Keratinocyte (primary cell): ENCODE measurements at regions not wholly inside any gene's neighbourhood (a gene's known extent, or its start where the extent isn't known, plus 50 kb on each side); places are given as distances from the start of the nearest gene placed in this dataset.

Source experiments
- DNase-seq: peaks from one replicate; pipeline ENCODE4 v3.0.0-alpha.2; 2011; ENCODE audit warnings: low read depth, missing footprints, low spot score
- FAIRE-seq: peaks from 2 replicates; lab custom pipeline; 2011; peaks lifted over from hg19 to GRCh38; lab: Jason Lieb, UNC
- H2AFZ ChIP-seq: 2 replicates; pipeline ENCODE4 v1.6.0; 2012; ENCODE audit warnings: low read length, control low read depth, inconsistent platforms; ENCODE audit not compliant: control insufficient read depth
- H3K27ac ChIP-seq: 2 replicates; pipeline ENCODE4 v1.5.1; 2011; ENCODE audit warnings: low read length; ENCODE audit not compliant: control insufficient read depth, insufficient read depth
- H3K27me3 ChIP-seq: 3 replicates; pipeline ENCODE4 v1.6.0; 2011; ENCODE audit warnings: low read length; ENCODE audit not compliant: control insufficient read depth, insufficient read depth; ENCODE audit errors: extremely low read depth
- H3K36me3 ChIP-seq, 2 experiments: 2 replicates in 1 of 2; 3 replicates in 1 of 2; pipeline ENCODE4 v1.5.1; 2011; ENCODE audit warnings: low read length in 2 of 2, mild to moderate bottlenecking in 1 of 2; ENCODE audit not compliant: control insufficient read depth in 2 of 2, insufficient read depth in 2 of 2; ENCODE audit errors: extremely low read depth in 1 of 2
- H3K4me1 ChIP-seq: 3 replicates; pipeline ENCODE4 v1.5.1; 2011; ENCODE audit warnings: low read length; ENCODE audit not compliant: control insufficient read depth, insufficient read depth; ENCODE audit errors: extremely low read depth
- H3K4me2 ChIP-seq: 3 replicates; pipeline ENCODE4 v1.6.0; 2011; ENCODE audit warnings: low read depth, low read length; ENCODE audit not compliant: control insufficient read depth, insufficient read depth; ENCODE audit errors: extremely low read depth
- H3K4me3 ChIP-seq, 3 experiments: fragments of 200-600 bp in 1 of 3; sonication (generic) in 1 of 3; 2 replicates in 2 of 3; 3 replicates in 1 of 3; pipeline ENCODE4 v1.5.1; 2011 to 2016; ENCODE audit warnings: low read length in 3 of 3, mild to moderate bottlenecking in 3 of 3, control low read depth in 2 of 3, inconsistent platforms in 1 of 3, low read depth in 1 of 3, mixed read lengths in 1 of 3, mixed run types in 1 of 3, moderate library complexity in 1 of 3; ENCODE audit not compliant: control insufficient read depth in 2 of 3, insufficient read depth in 2 of 3; ENCODE audit errors: extremely low read depth in 1 of 3
- H3K79me2 ChIP-seq: 2 replicates; pipeline ENCODE4 v1.6.0; 2012; ENCODE audit warnings: low read length; ENCODE audit not compliant: control insufficient read depth, insufficient read depth
- H3K9ac ChIP-seq: 3 replicates; pipeline ENCODE4 v1.6.0; 2011; ENCODE audit warnings: low read length; ENCODE audit not compliant: control insufficient read depth, insufficient read depth; ENCODE audit errors: extremely low read depth
- H3K9me1 ChIP-seq: 3 replicates; pipeline ENCODE4 v1.6.0; 2011; ENCODE audit warnings: low read length; ENCODE audit not compliant: control insufficient read depth, insufficient read depth; ENCODE audit errors: extremely low read depth
- H3K9me3 ChIP-seq: 2 replicates; pipeline ENCODE4 v1.5.1; 2012; ENCODE audit warnings: low read depth, low read length; ENCODE audit not compliant: control insufficient read depth
- H4K20me1 ChIP-seq: 3 replicates; pipeline ENCODE4 v1.6.0; 2011; ENCODE audit warnings: low read length; ENCODE audit not compliant: control insufficient read depth, insufficient read depth; ENCODE audit errors: extremely low read depth
- EZH2 ChIP-seq: IDR thresholded peaks from one replicate; pipeline ENCODE4 v1.6.1; 2012; ENCODE audit warnings: inconsistent platforms, mild to moderate bottlenecking, low read length, moderate library complexity
- dilution Hi-C: fragments of 300-500 bp; cut with MboI; formaldehyde crosslinking; loops from one replicate; pipeline ENCODE4 v1.7.0; 2020; ENCODE audit warnings: low sequenced_read_pairs; ENCODE audit not compliant: extremely low pct_ligation_motif_present
- TF ChIP-seq, protein P1 (sequence below), 3 experiments: IDR thresholded peaks in 1 of 3; conservative IDR thresholded peaks in 1 of 3; optimal IDR thresholded peaks in 1 of 3; 2 replicates in 2 of 3; 3 replicates in 1 of 3; pipeline versions ENCODE3 to v1.5.1; 2011; ENCODE audit warnings: low read length in 3 of 3, mild to moderate bottlenecking in 3 of 3, moderate library complexity in 2 of 3, control low read depth in 1 of 3, inconsistent platforms in 1 of 3; ENCODE audit not compliant: insufficient read depth in 2 of 3; ENCODE audit errors: extremely low read depth in 1 of 3

DNA sequence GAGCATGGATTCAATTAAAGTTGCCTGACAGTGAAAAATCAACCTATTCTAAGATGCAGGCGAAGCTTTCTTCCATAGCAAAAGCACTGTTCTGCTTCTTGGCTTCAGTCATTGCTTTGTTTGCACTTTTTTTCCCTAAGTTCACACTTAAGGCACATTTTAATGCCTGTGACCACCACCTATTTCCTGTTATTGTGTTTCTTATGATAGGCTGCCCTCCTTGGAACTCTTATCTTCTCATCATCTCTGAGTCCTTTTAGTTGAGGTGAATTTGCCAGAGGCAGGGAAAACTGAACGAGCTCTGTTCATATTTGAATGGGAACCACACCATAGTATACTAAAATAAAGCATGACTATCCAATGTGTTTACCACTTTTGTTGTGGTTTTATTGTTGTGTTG is 119.8 kb downstream of the SPCS3 start:
- peaks cover 46% of the 10 kb centered on the region for H3K4me1 ChIP-seq
- no peaks in the 10 kb centered on the region for H4K20me1 ChIP-seq
- no peaks in the 10 kb centered on the region for H3K79me2 ChIP-seq
- no peak overlapping the region for H3K9ac ChIP-seq
- FAIRE-seq: peak; percentile 26
- H3K4me3 ChIP-seq: no peak overlapping the region
- DNase-seq: no peak
- no peak overlapping the region for H3K4me2 ChIP-seq
- H3K27ac ChIP-seq: no peak overlapping the region
- dilution Hi-C loops: no loop called here
- no peaks in the 10 kb centered on the region for H3K9me3 ChIP-seq
- H3K27me3 ChIP-seq: no peaks in the 10 kb centered on the region
- no peaks in the 10 kb centered on the region for H3K9me1 ChIP-seq
- TF ChIP-seq, protein P1, sequence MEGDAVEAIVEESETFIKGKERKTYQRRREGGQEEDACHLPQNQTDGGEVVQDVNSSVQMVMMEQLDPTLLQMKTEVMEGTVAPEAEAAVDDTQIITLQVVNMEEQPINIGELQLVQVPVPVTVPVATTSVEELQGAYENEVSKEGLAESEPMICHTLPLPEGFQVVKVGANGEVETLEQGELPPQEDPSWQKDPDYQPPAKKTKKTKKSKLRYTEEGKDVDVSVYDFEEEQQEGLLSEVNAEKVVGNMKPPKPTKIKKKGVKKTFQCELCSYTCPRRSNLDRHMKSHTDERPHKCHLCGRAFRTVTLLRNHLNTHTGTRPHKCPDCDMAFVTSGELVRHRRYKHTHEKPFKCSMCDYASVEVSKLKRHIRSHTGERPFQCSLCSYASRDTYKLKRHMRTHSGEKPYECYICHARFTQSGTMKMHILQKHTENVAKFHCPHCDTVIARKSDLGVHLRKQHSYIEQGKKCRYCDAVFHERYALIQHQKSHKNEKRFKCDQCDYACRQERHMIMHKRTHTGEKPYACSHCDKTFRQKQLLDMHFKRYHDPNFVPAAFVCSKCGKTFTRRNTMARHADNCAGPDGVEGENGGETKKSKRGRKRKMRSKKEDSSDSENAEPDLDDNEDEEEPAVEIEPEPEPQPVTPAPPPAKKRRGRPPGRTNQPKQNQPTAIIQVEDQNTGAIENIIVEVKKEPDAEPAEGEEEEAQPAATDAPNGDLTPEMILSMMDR (optimal IDR thresholded peaks at IDR 0.05 in 1 of 3, IDR thresholded peaks at IDR 0.05 in 1 of 3, conservative IDR thresholded peaks at IDR 0.05 in 1 of 3; ENCODE audit: extremely low read depth in 1 of 3, insufficient read depth in 2 of 3, low read length in 3 of 3): no peak
- TF ChIP-seq EZH2: no peak
- H3K36me3 ChIP-seq: no peaks in the 10 kb centered on the region
- peak overlapping the region; percentile 67 for H2AFZ ChIP-seq

DNA sequence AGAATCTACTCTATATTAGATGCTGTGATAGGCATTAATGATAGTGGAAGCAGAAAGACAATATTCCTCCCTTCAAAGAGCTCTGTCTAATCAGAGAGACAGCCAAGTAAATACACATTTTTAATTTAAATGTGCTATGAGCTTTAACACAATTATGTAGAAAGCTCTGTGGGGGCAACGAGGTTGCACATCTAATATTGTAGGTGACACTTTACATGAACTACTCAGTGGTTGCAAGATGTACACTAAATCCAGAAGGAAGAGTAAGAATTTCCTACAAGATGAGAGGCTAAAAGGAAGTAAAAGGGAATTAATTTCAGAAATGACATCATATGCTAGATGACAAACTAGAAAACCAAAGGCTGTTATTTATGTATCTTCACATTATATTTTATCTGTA is 120.9 kb downstream of the SPCS3 start:
- dilution Hi-C loops: no loop called here
- DNase-seq: no peak
- no peak overlapping the region for H3K27ac ChIP-seq
- H3K27me3 ChIP-seq: no peaks in the 10 kb centered on the region
- no peaks in the 10 kb centered on the region for H3K9me3 ChIP-seq
- H3K9me1 ChIP-seq: no peaks in the 10 kb centered on the region
- TF ChIP-seq EZH2: no peak
- TF ChIP-seq, protein P1 (optimal IDR thresholded peaks at IDR 0.05 in 1 of 3, IDR thresholded peaks at IDR 0.05 in 1 of 3, conservative IDR thresholded peaks at IDR 0.05 in 1 of 3; ENCODE audit: extremely low read depth in 1 of 3, insufficient read depth in 2 of 3, low read length in 3 of 3): no peak
- no peaks in the 10 kb centered on the region for H4K20me1 ChIP-seq
- H2AFZ ChIP-seq: no peak overlapping the region
- no peak for FAIRE-seq
- no peak overlapping the region for H3K9ac ChIP-seq
- no peaks in the 10 kb centered on the region for H3K79me2 ChIP-seq
- H3K4me3 ChIP-seq: no peak overlapping the region
- H3K36me3 ChIP-seq: no peaks in the 10 kb centered on the region
- peaks cover 50% of the 10 kb centered on the region for H3K4me1 ChIP-seq
- H3K4me2 ChIP-seq: no peak overlapping the region
